Gastroesophageal sphincter (tissue), 4 donors: ENCODE measurements at regions not wholly inside any gene's neighbourhood (a gene's known extent, or its start where the extent isn't known, plus 50 kb on each side); places are given as distances from the start of the nearest gene placed in this dataset.

Source experiments
- ATAC-seq: fragments of 150-250 bp; one replicate; pipeline ENCODE4 v1.9.1; 2016; ENCODE audit warnings: mild to moderate bottlenecking, moderate library complexity
- H3K27ac ChIP-seq, 4 donors: fragments of 200-600 bp; sonication (generic) in 3 of 4; 1 replicate in 3 of 4; 2 replicates in 1 of 4; pipeline ENCODE4 v1.5.1; 2016 to 2019
- H3K27me3 ChIP-seq: fragments of 200-600 bp; sonication (generic); one replicate; pipeline ENCODE4 v1.5.1; 2019
- H3K36me3 ChIP-seq, 2 donors: fragments of 200-600 bp; sonication (generic); one replicate each; pipeline ENCODE4 v1.5.1; 2019; ENCODE audit warnings: control low read depth in 1 of 2
- H3K4me1 ChIP-seq, 3 donors: fragments of 200-600 bp; sonication (generic); 1 replicate in 2 of 3; 2 replicates in 1 of 3; pipeline ENCODE4 v1.5.1; 2016 to 2019; ENCODE audit warnings: control low read depth in 2 of 3
- H3K4me3 ChIP-seq, 2 donors: fragments of 200-600 bp; sonication (generic); one replicate each; pipeline ENCODE4 v1.5.1; 2019; ENCODE audit warnings: mild to moderate bottlenecking in 1 of 2, moderate library complexity in 1 of 2
- H3K9me3 ChIP-seq, 3 donors: fragments of 200-600 bp; sonication (generic); one replicate each; pipeline ENCODE4 v1.5.1; 2017 to 2019; ENCODE audit warnings: control low read depth in 2 of 3
- CTCF ChIP-seq, 4 experiments: fragments of 200-600 bp in 2 of 4; fragments of 450-650 bp in 2 of 4; sonication (generic) in 1 of 4; IDR thresholded peaks; one replicate each; pipeline ENCODE4 v1.5.1; 2017 to 2019; ENCODE audit warnings: antibody characterized with exemption in 4 of 4, mild to moderate bottlenecking in 2 of 4, moderate library complexity in 2 of 4
- EP300 ChIP-seq: sonication (generic); formaldehyde crosslinking; IDR thresholded peaks from one replicate; pipeline ENCODE4 v1.6.1; 2017; ENCODE audit warnings: antibody characterized with exemption, mild to moderate bottlenecking
- POLR2A ChIP-seq, 2 donors: fragments of 450-650 bp; IDR thresholded peaks; one replicate each; pipeline ENCODE4 v1.6.1; 2017; ENCODE audit warnings: antibody characterized with exemption in 2 of 2, mild to moderate bottlenecking in 2 of 2, moderate library complexity in 1 of 2
- POLR2AphosphoS5 ChIP-seq: sonication (generic); formaldehyde crosslinking; IDR thresholded peaks from one replicate; pipeline ENCODE4 v1.6.1; 2017; ENCODE audit warnings: antibody characterized with exemption
- WGBS, 2 donors: methylation state at CpG; one replicate each; pipeline ENCODE4 v1.1.5; 2018; ENCODE audit warnings: low coverage in 1 of 2; 5-methylcytosine and 5-hydroxymethylcytosine counted together

GRCh38 chr20:12763406-12763805 lies 245.4 kb upstream of the SPTLC3 start:
- H3K4me1 ChIP-seq = no peaks in the 10 kb centered on the region
- no peaks in the 10 kb centered on the region for H3K36me3 ChIP-seq
- no peak overlapping the region for H3K27ac ChIP-seq
- H3K9me3 ChIP-seq = no peaks in the 10 kb centered on the region
- no peak for TF ChIP-seq POLR2A (IDR thresholded peaks at IDR 0.05)
- TF ChIP-seq POLR2AphosphoS5 = no peak
- TF ChIP-seq CTCF (IDR thresholded peaks at IDR 0.05) = no peak
- no peak for TF ChIP-seq EP300
- WGBS, 2 donors = 100% methylated on average over 1 of the region's 1 CpG; no CpG with 5 or more reads in 1 of the 2 donors
- no peak for ATAC-seq
- no peak overlapping the region for H3K4me3 ChIP-seq
- H3K27me3 ChIP-seq = no peaks in the 10 kb centered on the region

GRCh38 chr20:12764053-12764452 lies 244.7 kb upstream of the SPTLC3 start:
- H3K27ac ChIP-seq = no peak overlapping the region
- H3K4me1 ChIP-seq = no peaks in the 10 kb centered on the region
- no peaks in the 10 kb centered on the region for H3K36me3 ChIP-seq
- H3K9me3 ChIP-seq = no peaks in the 10 kb centered on the region
- ATAC-seq = no peak
- no peak for TF ChIP-seq POLR2AphosphoS5
- TF ChIP-seq POLR2A (IDR thresholded peaks at IDR 0.05) = no peak
- no peak for TF ChIP-seq EP300
- no peak for TF ChIP-seq CTCF (IDR thresholded peaks at IDR 0.05)
- H3K27me3 ChIP-seq = no peaks in the 10 kb centered on the region
- H3K4me3 ChIP-seq = no peak overlapping the region
- 57 to 78% methylated on average over 5 of the region's 5 CpGs for WGBS, 2 donors

GRCh38 chr20:12764851-12765250 lies 243.9 kb upstream of the SPTLC3 start:
- ATAC-seq = no peak
- H3K9me3 ChIP-seq = no peaks in the 10 kb centered on the region
- TF ChIP-seq POLR2A (IDR thresholded peaks at IDR 0.05) (no peak), CTCF (IDR thresholded peaks at IDR 0.05) (no peak), POLR2AphosphoS5 (no peak), EP300 (no peak)
- no peaks in the 10 kb centered on the region for H3K4me1 ChIP-seq
- H3K27me3 ChIP-seq = no peaks in the 10 kb centered on the region
- no peak overlapping the region for H3K27ac ChIP-seq
- no peaks in the 10 kb centered on the region for H3K36me3 ChIP-seq
- H3K4me3 ChIP-seq = no peak overlapping the region
- 0% methylated on average over 1 of the region's 1 CpG for WGBS, 2 donors

GRCh38 chr20:12773936-12774335 lies 234.8 kb upstream of the SPTLC3 start:
- no peaks in the 10 kb centered on the region for H3K4me1 ChIP-seq
- H3K27me3 ChIP-seq = no peaks in the 10 kb centered on the region
- no peak for ATAC-seq
- H3K27ac ChIP-seq = no peak overlapping the region
- 24 to 61% methylated on average over 2 of the region's 2 CpGs for WGBS, 2 donors
- no peaks in the 10 kb centered on the region for H3K9me3 ChIP-seq
- TF ChIP-seq EP300 = no peak
- TF ChIP-seq POLR2A (IDR thresholded peaks at IDR 0.05) = no peak
- TF ChIP-seq POLR2AphosphoS5 = no peak
- no peak for TF ChIP-seq CTCF (IDR thresholded peaks at IDR 0.05)
- H3K4me3 ChIP-seq = no peak overlapping the region
- H3K36me3 ChIP-seq = no peaks in the 10 kb centered on the region

GRCh38 chr20:12775041-12775440 lies 233.7 kb upstream of the SPTLC3 start:
- WGBS, 2 donors = 67 to 82% methylated on average over 5 of the region's 5 CpGs
- Histone ChIP-seq H3K27me3 (no peaks in the 10 kb centered on the region), H3K36me3 (no peaks in the 10 kb centered on the region), H3K9me3 (no peaks in the 10 kb centered on the region), H3K27ac (no peak overlapping the region), H3K4me1 (no peaks in the 10 kb centered on the region), H3K4me3 (no peak overlapping the region)
- no peak for ATAC-seq
- TF ChIP-seq POLR2A (IDR thresholded peaks at IDR 0.05) = no peak
- no peak for TF ChIP-seq CTCF (IDR thresholded peaks at IDR 0.05)
- no peak for TF ChIP-seq EP300
